ENCODE measurements at regions not wholly inside any gene's neighbourhood (a gene's known extent, or its start where the extent isn't known, plus 50 kb on each side); places are given as distances from the start of the nearest gene placed in this dataset.

- no peak for TF ChIP-seq EZH2 (IDR thresholded peaks at IDR 0.05; ENCODE audit: low read depth)
- TF ChIP-seq, protein P1, sequence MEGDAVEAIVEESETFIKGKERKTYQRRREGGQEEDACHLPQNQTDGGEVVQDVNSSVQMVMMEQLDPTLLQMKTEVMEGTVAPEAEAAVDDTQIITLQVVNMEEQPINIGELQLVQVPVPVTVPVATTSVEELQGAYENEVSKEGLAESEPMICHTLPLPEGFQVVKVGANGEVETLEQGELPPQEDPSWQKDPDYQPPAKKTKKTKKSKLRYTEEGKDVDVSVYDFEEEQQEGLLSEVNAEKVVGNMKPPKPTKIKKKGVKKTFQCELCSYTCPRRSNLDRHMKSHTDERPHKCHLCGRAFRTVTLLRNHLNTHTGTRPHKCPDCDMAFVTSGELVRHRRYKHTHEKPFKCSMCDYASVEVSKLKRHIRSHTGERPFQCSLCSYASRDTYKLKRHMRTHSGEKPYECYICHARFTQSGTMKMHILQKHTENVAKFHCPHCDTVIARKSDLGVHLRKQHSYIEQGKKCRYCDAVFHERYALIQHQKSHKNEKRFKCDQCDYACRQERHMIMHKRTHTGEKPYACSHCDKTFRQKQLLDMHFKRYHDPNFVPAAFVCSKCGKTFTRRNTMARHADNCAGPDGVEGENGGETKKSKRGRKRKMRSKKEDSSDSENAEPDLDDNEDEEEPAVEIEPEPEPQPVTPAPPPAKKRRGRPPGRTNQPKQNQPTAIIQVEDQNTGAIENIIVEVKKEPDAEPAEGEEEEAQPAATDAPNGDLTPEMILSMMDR (conservative IDR thresholded peaks at IDR 0.05), result no peak
- Histone ChIP-seq H2AFZ (no peak overlapping the region), H3K4me3 (no peak overlapping the region), H3K27me3 (ENCODE audit: insufficient read depth, low read depth) (no peaks in the 10 kb centered on the region), H3K4me1 (replicated peaks; ENCODE audit: insufficient read depth) (no peaks in the 10 kb centered on the region), H3K9me2 (ENCODE audit: insufficient read depth) (no peaks in the 10 kb centered on the region), H3K27ac (no peak overlapping the region), H3K36me3 (ENCODE audit: low read depth) (no peaks in the 10 kb centered on the region), H3K9me3 (ENCODE audit: insufficient read depth, low read depth) (no peaks in the 10 kb centered on the region), H3F3A (ENCODE audit: insufficient read depth, low read depth) (no peaks in the 10 kb centered on the region), H3K79me2 (ENCODE audit: low read depth) (no peaks in the 10 kb centered on the region), H4K20me1 (ENCODE audit: insufficient read depth) (no peaks in the 10 kb centered on the region), H3K4me2 (no peak overlapping the region)
- intact Hi-C loops (cut with micrococcal nuclease; ENCODE audit: unreplicated experiment), result no loop called here
- ChIA-PET POLR2A (ENCODE audit: unreplicated experiment) (no interaction called here), CTCF (no interaction called here)
- DNase-seq, result no peak
- BruUV-seq (replicated peaks), result no TSS peak
These were observed 1771.7 kb upstream of the PCDH7 start for GRCh38 chr4:28948501-28948900.

DNA sequence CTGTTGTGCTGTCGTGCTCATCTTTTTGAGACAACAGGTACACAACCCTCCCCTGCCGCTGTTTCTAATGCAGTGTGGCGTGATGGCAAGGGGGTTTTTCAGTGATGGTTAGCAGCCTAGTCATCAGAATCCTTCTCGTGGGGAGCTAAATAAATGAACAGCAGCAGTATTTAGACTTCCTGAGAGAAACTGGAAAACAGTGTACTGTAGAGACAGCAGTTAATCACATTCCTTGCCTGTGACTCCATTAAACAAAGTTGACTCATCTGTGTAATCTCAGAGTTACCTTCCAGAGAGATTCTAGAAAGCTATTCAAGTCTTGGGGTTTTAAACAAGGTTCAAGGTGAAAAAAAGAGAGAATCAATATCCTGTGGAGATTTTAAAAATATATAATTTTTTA is 1753.2 kb upstream of the PCDH7 start:
- BruUV-seq (replicated peaks), result no TSS peak
- no peak overlapping the region for H3K4me3 ChIP-seq
- no peak overlapping the region for H3K27ac ChIP-seq
- no peak for DNase-seq
- H3K4me2 ChIP-seq, result no peak overlapping the region
- H3K4me1 ChIP-seq (replicated peaks; ENCODE audit: insufficient read depth), result no peaks in the 10 kb centered on the region
- CTCF ChIA-PET, result no interaction called here
- POLR2A ChIA-PET (ENCODE audit: unreplicated experiment), result no interaction called here
- no peaks in the 10 kb centered on the region for H3F3A ChIP-seq (ENCODE audit: insufficient read depth, low read depth)
- no peaks in the 10 kb centered on the region for H4K20me1 ChIP-seq (ENCODE audit: insufficient read depth)
- no peaks in the 10 kb centered on the region for H3K36me3 ChIP-seq (ENCODE audit: low read depth)
- H2AFZ ChIP-seq, result no peak overlapping the region
- H3K79me2 ChIP-seq (ENCODE audit: low read depth), result no peaks in the 10 kb centered on the region
- no peaks in the 10 kb centered on the region for H3K9me3 ChIP-seq (ENCODE audit: insufficient read depth, low read depth)
- no peaks in the 10 kb centered on the region for H3K27me3 ChIP-seq (ENCODE audit: insufficient read depth, low read depth)
- H3K9me2 ChIP-seq (ENCODE audit: insufficient read depth), result peaks cover 2% of the 10 kb centered on the region; the same call in 1 of the 2 replicates
- no peak for TF ChIP-seq EZH2 (IDR thresholded peaks at IDR 0.05; ENCODE audit: low read depth)
- TF ChIP-seq, protein P1 (conservative IDR thresholded peaks at IDR 0.05), result no peak
- intact Hi-C loops (cut with micrococcal nuclease; ENCODE audit: unreplicated experiment), result no loop called here

- H3K9me2 ChIP-seq (ENCODE audit: insufficient read depth), result 0 out of 2 replicates have a peak, but pooled peaks cover 2% of the 10 kb centered on the region
- no peak overlapping the region for H3K27ac ChIP-seq
- H3K4me1 ChIP-seq (replicated peaks; ENCODE audit: insufficient read depth), result no peaks in the 10 kb centered on the region
- no peak overlapping the region for H3K4me2 ChIP-seq
- no peaks in the 10 kb centered on the region for H3K9me3 ChIP-seq (ENCODE audit: insufficient read depth, low read depth)
- intact Hi-C loops (cut with micrococcal nuclease; ENCODE audit: unreplicated experiment), result no loop called here
- H3K27me3 ChIP-seq (ENCODE audit: insufficient read depth, low read depth), result no peaks in the 10 kb centered on the region
- ChIA-PET CTCF (no interaction called here), POLR2A (ENCODE audit: unreplicated experiment) (interaction anchor here (0.6 kb wide), 1 partner anchor 48 kb away, joined by 4 read pairs; no protein-coding TSS in a partner anchor)
- no peaks in the 10 kb centered on the region for H4K20me1 ChIP-seq (ENCODE audit: insufficient read depth)
- TF ChIP-seq, protein P1 (conservative IDR thresholded peaks at IDR 0.05), result no peak
- TF ChIP-seq EZH2 (IDR thresholded peaks at IDR 0.05; ENCODE audit: low read depth), result no peak
- DNase-seq, result no peak
- H3K79me2 ChIP-seq (ENCODE audit: low read depth), result no peaks in the 10 kb centered on the region
- no TSS peak for BruUV-seq (replicated peaks)
- no peaks in the 10 kb centered on the region for H3F3A ChIP-seq (ENCODE audit: insufficient read depth, low read depth)
- H3K36me3 ChIP-seq (ENCODE audit: low read depth), result no peaks in the 10 kb centered on the region
- no peak overlapping the region for H3K4me3 ChIP-seq
- H2AFZ ChIP-seq, result no peak overlapping the region
These were observed 1746.4 kb upstream of the PCDH7 start for GRCh38 chr4:28973587-28974350.
